DND-41 (cell line): ENCODE measurements at regions not wholly inside any gene's neighbourhood (a gene's known extent, or its start where the extent isn't known, plus 50 kb on each side); places are given as distances from the start of the nearest gene placed in this dataset.
A peak's percentile ranks its signal among the peaks of the same experiment; 100 is the strongest.

Source experiments
- ATAC-seq: fragments of 200-7000 bp; cut with Tn5 transposase; 3 replicates; pipeline ENCODE4 v1.9.1; 2021; ENCODE audit warnings: low read depth; ENCODE audit not compliant: insufficient read depth
- DNase-seq: peaks from one replicate; pipeline ENCODE4 v3.0.0-alpha.2; 2020
- H2AFZ ChIP-seq: 2 replicates; pipeline ENCODE4 v1.6.0; 2012; ENCODE audit warnings: low read depth, low read length
- H3K27ac ChIP-seq: 2 replicates; pipeline ENCODE4 v1.5.1; 2012; ENCODE audit warnings: low read length, inconsistent platforms
- H3K27me3 ChIP-seq: fragments of 200-600 bp; sonication (generic); 2 replicates; pipeline ENCODE4 v1.6.0; 2012; ENCODE audit warnings: low read length, mild to moderate bottlenecking, inconsistent platforms; ENCODE audit not compliant: insufficient read depth, poor library complexity
- H3K36me3 ChIP-seq: 2 replicates; pipeline ENCODE4 v1.5.1; 2012; ENCODE audit warnings: low read length, inconsistent platforms; ENCODE audit not compliant: insufficient read depth
- H3K4me1 ChIP-seq: 2 replicates; pipeline ENCODE4 v1.5.1; 2012; ENCODE audit warnings: mild to moderate bottlenecking, low read length; ENCODE audit not compliant: insufficient read depth
- H3K4me2 ChIP-seq: 2 replicates; pipeline ENCODE4 v1.6.0; 2012; ENCODE audit warnings: mild to moderate bottlenecking, moderate library complexity, low read length, inconsistent platforms; ENCODE audit not compliant: insufficient read depth
- H3K4me3 ChIP-seq, 2 experiments: fragments of 200-600 bp in 1 of 2; shearing (Covaris generic) in 1 of 2; 2 replicates each; pipeline ENCODE4 v1.5.1; 2012 to 2016; ENCODE audit warnings: inconsistent platforms in 2 of 2, low read length in 2 of 2, mild to moderate bottlenecking in 2 of 2, low read depth in 1 of 2, moderate library complexity in 1 of 2
- H3K79me2 ChIP-seq: 2 replicates; pipeline ENCODE4 v1.6.0; 2012; ENCODE audit warnings: low read length, inconsistent platforms; ENCODE audit not compliant: insufficient read depth
- H3K9ac ChIP-seq: 2 replicates; pipeline ENCODE4 v1.6.0; 2012; ENCODE audit warnings: low read depth, mild to moderate bottlenecking, inconsistent platforms, low read length, moderate library complexity
- H3K9me3 ChIP-seq: 2 replicates; pipeline ENCODE4 v1.5.1; 2012; ENCODE audit warnings: low read length, moderate library complexity, mild to moderate bottlenecking, inconsistent platforms; ENCODE audit not compliant: insufficient read depth, severe bottlenecking
- H4K20me1 ChIP-seq: 2 replicates; pipeline ENCODE4 v1.6.0; 2012; ENCODE audit warnings: low read length; ENCODE audit not compliant: insufficient read depth
- CTCF ChIP-seq: IDR thresholded peaks from 2 replicates; pipeline ENCODE4 v1.5.1; 2012; ENCODE audit warnings: borderline replicate concordance, low read length, moderate library complexity, mild to moderate bottlenecking; ENCODE audit not compliant: poor library complexity, severe bottlenecking; ENCODE audit errors: extremely low read depth
- EZH2 ChIP-seq: IDR thresholded peaks from 3 replicates; pipeline ENCODE4 v1.6.1; 2012; ENCODE audit warnings: borderline replicate concordance, low read depth, mild to moderate bottlenecking, moderate library complexity, low read length, inconsistent platforms; ENCODE audit not compliant: severe bottlenecking

- no peak for DNase-seq
- Histone ChIP-seq H3K79me2 (no peaks in the 10 kb centered on the region), H2AFZ (no peak overlapping the region), H3K4me1 (no peaks in the 10 kb centered on the region; the same call in 1 of the 2 replicates), H3K9me3 (no peaks in the 10 kb centered on the region), H3K4me2 (no peak overlapping the region), H3K36me3 (no peaks in the 10 kb centered on the region), H3K9ac (no peak overlapping the region), H3K4me3 (no peak overlapping the region), H4K20me1 (peaks cover 7% of the 10 kb centered on the region; the same call in 1 of the 2 replicates), H3K27ac (no peak overlapping the region), H3K27me3 (peaks cover 33% of the 10 kb centered on the region)
- no peak for ATAC-seq
- no peak for TF ChIP-seq EZH2
- TF ChIP-seq CTCF = no peak
These were observed 157.1 kb upstream of the CCND2 start for GRCh38 chr12:4116251-4117111.

GRCh38 chr12:4115570-4115969, 158.0 kb upstream of the CCND2 start:
- Histone ChIP-seq H3K9me3 (no peaks in the 10 kb centered on the region), H3K36me3 (no peaks in the 10 kb centered on the region), H3K4me1 (no peaks in the 10 kb centered on the region; the same call in 1 of the 2 replicates), H3K4me2 (no peak overlapping the region), H4K20me1 (peaks cover 7% of the 10 kb centered on the region; the same call in 1 of the 2 replicates), H3K27me3 (peaks cover 36% of the 10 kb centered on the region), H3K27ac (no peak overlapping the region), H3K9ac (no peak overlapping the region), H2AFZ (no peak overlapping the region), H3K4me3 (no peak overlapping the region), H3K79me2 (no peaks in the 10 kb centered on the region)
- ATAC-seq = no peak
- TF ChIP-seq EZH2 (no peak), CTCF (peak; percentile 5)
- no peak for DNase-seq

GRCh38 chr12:4114986-4115385, 158.6 kb upstream of the CCND2 start:
- no peak overlapping the region for H3K27ac ChIP-seq
- ATAC-seq (no peak), DNase-seq (no peak)
- H3K4me3 ChIP-seq = no peak overlapping the region
- TF ChIP-seq EZH2 = no peak
- no peak for TF ChIP-seq CTCF
- no peak overlapping the region for H3K4me2 ChIP-seq
- peaks cover 7% of the 10 kb centered on the region; the same call in 1 of the 2 replicates for H4K20me1 ChIP-seq
- no peaks in the 10 kb centered on the region for H3K36me3 ChIP-seq
- no peak overlapping the region for H3K9ac ChIP-seq
- no peaks in the 10 kb centered on the region; the same call in 1 of the 2 replicates for H3K4me1 ChIP-seq
- no peaks in the 10 kb centered on the region for H3K79me2 ChIP-seq
- no peak overlapping the region; the same call in 1 of the 2 replicates for H2AFZ ChIP-seq
- no peaks in the 10 kb centered on the region for H3K9me3 ChIP-seq
- peaks cover 36% of the 10 kb centered on the region for H3K27me3 ChIP-seq
